Endothelial cell of umbilical vein (primary cell): ENCODE measurements at regions not wholly inside any gene's neighbourhood (a gene's known extent, or its start where the extent isn't known, plus 50 kb on each side); places are given as distances from the start of the nearest gene placed in this dataset.

ENCODE experiments used
- BruUV-seq: library from RNA; stranded (reverse); fragments of 400-500 nt; replicated peaks from 2 replicates; lab custom pipeline; 2021; lab: Mats Ljungman, UMichigan
- CTCF ChIA-PET: fragments of 300-600, 350-600 bp; sonication (Branson Sonifier 250); formaldehyde crosslinking; loops from one replicate; lab custom pipeline; 2021; ENCODE audit warnings: antibody characterized with exemption, inconsistent platforms; lab: Charles Lee
- POLR2A ChIA-PET: fragments of 300-600, 350-600 bp; sonication (Branson Sonifier 250); formaldehyde crosslinking; loops from one replicate; lab custom pipeline; 2021; ENCODE audit warnings: antibody characterized with exemption, inconsistent platforms; lab: Charles Lee
- DNase-seq: peaks from one replicate; pipeline ENCODE4 v3.0.0-alpha.2; 2011; ENCODE audit warnings: low read depth, low spot score
- FAIRE-seq: peaks from 2 replicates; lab custom pipeline; 2011; peaks lifted over from hg19 to GRCh38; lab: Jason Lieb, UNC
- H2AFZ ChIP-seq: 2 replicates; pipeline ENCODE4 v1.6.0; 2012; ENCODE audit warnings: low read depth, low read length, control low read depth, inconsistent platforms
- H3K27ac ChIP-seq: 2 replicates; pipeline ENCODE4 v1.5.1; 2011; ENCODE audit warnings: low read depth, mild to moderate bottlenecking, control low read depth, low read length, moderate library complexity; ENCODE audit not compliant: insufficient read depth
- H3K27me3 ChIP-seq, 2 experiments: 2 replicates each; pipeline versions ENCODE4 v1.6.0 to v1.6.1; 2011; ENCODE audit warnings: low read length in 2 of 2, mixed read lengths in 1 of 2; ENCODE audit not compliant: control insufficient read depth in 2 of 2, insufficient read depth in 2 of 2
- H3K36me3 ChIP-seq, 2 experiments: 2 replicates in 1 of 2; 3 replicates in 1 of 2; pipeline ENCODE4 v1.5.1; 2011; ENCODE audit warnings: low read length in 2 of 2, mild to moderate bottlenecking in 1 of 2, moderate library complexity in 1 of 2; ENCODE audit not compliant: control insufficient read depth in 2 of 2, insufficient read depth in 2 of 2; ENCODE audit errors: extremely low read depth in 1 of 2
- H3K4me1 ChIP-seq: 3 replicates; pipeline ENCODE4 v1.5.1; 2011; ENCODE audit warnings: mild to moderate bottlenecking, low read length; ENCODE audit not compliant: control insufficient read depth, insufficient read depth; ENCODE audit errors: extremely low read depth
- H3K4me2 ChIP-seq: 2 replicates; pipeline ENCODE4 v1.6.1; 2011; ENCODE audit warnings: low read length, control low read depth, mixed read lengths; ENCODE audit not compliant: insufficient read depth
- H3K4me3 ChIP-seq, 3 experiments: fragments of 200-600 bp in 1 of 3; sonication (generic), shearing (Covaris generic) in 1 of 3; replicated peaks in 1 of 3; 2 replicates each; pipeline ENCODE4 v1.5.1; 2011 to 2016; ENCODE audit warnings: control low read depth in 3 of 3, low read length in 3 of 3, mild to moderate bottlenecking in 2 of 3, inconsistent platforms in 1 of 3, low read depth in 1 of 3, moderate library complexity in 1 of 3; ENCODE audit not compliant: insufficient read depth in 1 of 3
- H3K79me2 ChIP-seq: 2 replicates; pipeline ENCODE4 v1.6.0; 2012; ENCODE audit warnings: low read length, inconsistent platforms; ENCODE audit not compliant: control insufficient read depth, insufficient read depth
- H3K9ac ChIP-seq: replicated peaks from 2 replicates; pipeline ENCODE3; 2011; ENCODE audit warnings: low read length, control low read depth; ENCODE audit not compliant: insufficient read depth; ENCODE audit errors: extremely low read depth
- H3K9me1 ChIP-seq: replicated peaks from 3 replicates; pipeline ENCODE4 v1.6.0; 2011; ENCODE audit warnings: mild to moderate bottlenecking, low read length; ENCODE audit not compliant: control insufficient read depth, insufficient read depth; ENCODE audit errors: extremely low read depth
- H3K9me3 ChIP-seq: replicated peaks from 2 replicates; pipeline ENCODE4 v1.5.1; 2012; ENCODE audit warnings: low read length, inconsistent platforms; ENCODE audit not compliant: control insufficient read depth, insufficient read depth
- H4K20me1 ChIP-seq: replicated peaks from 2 replicates; pipeline ENCODE3; 2011; ENCODE audit warnings: mild to moderate bottlenecking, low read length; ENCODE audit not compliant: control insufficient read depth, insufficient read depth; ENCODE audit errors: extremely low read depth
- EZH2 ChIP-seq: IDR thresholded peaks from 2 replicates; pipeline ENCODE4 v1.6.1; 2012; ENCODE audit warnings: borderline replicate concordance, low read depth, mild to moderate bottlenecking, moderate library complexity, low read length, inconsistent platforms; ENCODE audit not compliant: severe bottlenecking
- FOS ChIP-seq: IDR thresholded peaks from 2 replicates; pipeline ENCODE4 v1.6.1; 2011; ENCODE audit warnings: mild to moderate bottlenecking, low read length, moderate library complexity, borderline replicate concordance; ENCODE audit not compliant: insufficient read depth
- GATA2 ChIP-seq: IDR thresholded peaks from 2 replicates; pipeline ENCODE4 v1.7.0; 2011; ENCODE audit warnings: low read depth, mild to moderate bottlenecking, moderate library complexity, mixed read lengths, low read length; ENCODE audit not compliant: insufficient read length, insufficient read depth
- JUN ChIP-seq: IDR thresholded peaks from 2 replicates; pipeline ENCODE4 v1.6.1; 2011; ENCODE audit warnings: borderline replicate concordance, low read depth; ENCODE audit not compliant: insufficient read length, insufficient read depth
- MYC ChIP-seq: IDR thresholded peaks from one replicate; pipeline ENCODE4 v1.6.1; 2011; ENCODE audit warnings: mild to moderate bottlenecking, low read depth, low read length
- POLR2A ChIP-seq: IDR thresholded peaks from 2 replicates; pipeline ENCODE4 v1.6.1; 2012; ENCODE audit warnings: low read depth, mild to moderate bottlenecking, control low read depth, low read length
- POLR2AphosphoS5 ChIP-seq: IDR thresholded peaks from 2 replicates; pipeline ENCODE4 v1.6.1; 2012; ENCODE audit warnings: low read depth, mild to moderate bottlenecking, control low read depth, low read length, moderate library complexity; ENCODE audit not compliant: insufficient read depth
- dilution Hi-C: fragments of 300-500 bp; cut with MboI; formaldehyde crosslinking; loops from one replicate; pipeline ENCODE4 v1.15.0; 2019; ENCODE audit warnings: low sequenced_read_pairs; ENCODE audit not compliant: extremely low pct_ligation_motif_present
- intact Hi-C: fragments of 100-400 bp; cut with micrococcal nuclease; formaldehyde crosslinking; loops from one replicate; pipeline ENCODE4 v1.10.0; 2022
- TF ChIP-seq, protein P1 (sequence below), 2 donors: IDR thresholded peaks; 1 replicate in 1 of 2; 2 replicates in 1 of 2; pipeline ENCODE4 v1.5.1; 2011; ENCODE audit warnings: low read length in 2 of 2, mild to moderate bottlenecking in 2 of 2, moderate library complexity in 2 of 2, control low read depth in 1 of 2, inconsistent platforms in 1 of 2, low read depth in 1 of 2; ENCODE audit not compliant: insufficient read depth in 1 of 2; ENCODE audit errors: extremely low read depth in 1 of 2
- TF ChIP-seq, protein P2 (sequence below): IDR thresholded peaks from 2 replicates; pipeline ENCODE4 v1.6.1; 2011; ENCODE audit not compliant: insufficient read depth, insufficient read length

DNA sequence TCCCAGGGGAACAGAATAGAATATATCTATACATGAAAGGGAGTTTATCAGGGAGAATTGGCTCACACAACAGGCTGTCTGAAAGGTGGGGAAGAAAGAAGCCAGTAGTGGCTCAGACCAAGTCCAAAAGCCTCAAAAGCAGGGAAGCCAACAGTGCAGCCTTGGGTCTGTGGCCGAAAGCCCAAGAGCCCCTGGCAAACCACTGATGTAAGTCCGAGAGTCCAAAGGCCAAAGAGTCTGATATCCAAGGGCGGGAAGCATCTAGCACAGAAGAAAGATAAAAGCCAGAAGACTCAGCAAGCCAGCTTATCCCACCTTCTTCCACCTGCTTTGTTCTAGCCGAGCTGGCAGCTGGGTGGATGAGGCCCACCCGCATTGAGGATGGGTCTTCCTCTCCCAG, 172.5 kb downstream of the CCDC71L start:
- FAIRE-seq (no peak), DNase-seq (no peak)
- H2AFZ ChIP-seq, result no peak overlapping the region
- TF ChIP-seq, protein P1, sequence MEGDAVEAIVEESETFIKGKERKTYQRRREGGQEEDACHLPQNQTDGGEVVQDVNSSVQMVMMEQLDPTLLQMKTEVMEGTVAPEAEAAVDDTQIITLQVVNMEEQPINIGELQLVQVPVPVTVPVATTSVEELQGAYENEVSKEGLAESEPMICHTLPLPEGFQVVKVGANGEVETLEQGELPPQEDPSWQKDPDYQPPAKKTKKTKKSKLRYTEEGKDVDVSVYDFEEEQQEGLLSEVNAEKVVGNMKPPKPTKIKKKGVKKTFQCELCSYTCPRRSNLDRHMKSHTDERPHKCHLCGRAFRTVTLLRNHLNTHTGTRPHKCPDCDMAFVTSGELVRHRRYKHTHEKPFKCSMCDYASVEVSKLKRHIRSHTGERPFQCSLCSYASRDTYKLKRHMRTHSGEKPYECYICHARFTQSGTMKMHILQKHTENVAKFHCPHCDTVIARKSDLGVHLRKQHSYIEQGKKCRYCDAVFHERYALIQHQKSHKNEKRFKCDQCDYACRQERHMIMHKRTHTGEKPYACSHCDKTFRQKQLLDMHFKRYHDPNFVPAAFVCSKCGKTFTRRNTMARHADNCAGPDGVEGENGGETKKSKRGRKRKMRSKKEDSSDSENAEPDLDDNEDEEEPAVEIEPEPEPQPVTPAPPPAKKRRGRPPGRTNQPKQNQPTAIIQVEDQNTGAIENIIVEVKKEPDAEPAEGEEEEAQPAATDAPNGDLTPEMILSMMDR (IDR thresholded peaks at IDR 0.05; ENCODE audit: extremely low read depth in 1 of 2, insufficient read depth in 1 of 2, low read depth in 1 of 2, low read length in 2 of 2), result no peak
- TF ChIP-seq MYC, result no peak
- TF ChIP-seq FOS, result no peak
- no peak for TF ChIP-seq EZH2
- TF ChIP-seq, protein P2, sequence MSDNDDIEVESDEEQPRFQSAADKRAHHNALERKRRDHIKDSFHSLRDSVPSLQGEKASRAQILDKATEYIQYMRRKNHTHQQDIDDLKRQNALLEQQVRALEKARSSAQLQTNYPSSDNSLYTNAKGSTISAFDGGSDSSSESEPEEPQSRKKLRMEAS, result no peak
- no peak for TF ChIP-seq GATA2
- no peak for TF ChIP-seq POLR2A
- no peak for TF ChIP-seq POLR2AphosphoS5
- no peak for TF ChIP-seq JUN
- CTCF ChIA-PET, result interaction anchor here (1.2 kb wide), 1 partner anchor 26 kb away, joined by 3 read pairs; no protein-coding TSS in a partner anchor
- H3K36me3 ChIP-seq, result no peaks in the 10 kb centered on the region
- no peaks in the 10 kb centered on the region for H4K20me1 ChIP-seq
- dilution Hi-C loops (no loop called here), intact Hi-C loops (no loop called here)
- H3K9ac ChIP-seq, result no peak overlapping the region
- H3K79me2 ChIP-seq, result no peaks in the 10 kb centered on the region
- peaks cover 13% of the 10 kb centered on the region for H3K4me1 ChIP-seq
- no peaks in the 10 kb centered on the region for H3K9me1 ChIP-seq
- H3K4me2 ChIP-seq, result no peak overlapping the region
- no TSS peak for BruUV-seq
- H3K4me3 ChIP-seq, result no peak overlapping the region
- no peaks in the 10 kb centered on the region for H3K27me3 ChIP-seq
- H3K27ac ChIP-seq, result no peak overlapping the region
- H3K9me3 ChIP-seq, result no peaks in the 10 kb centered on the region
- POLR2A ChIA-PET, result no interaction called here
